Central memory CD8-positive, alpha-beta T cell (primary cell): ENCODE measurements at regions not wholly inside any gene's neighbourhood (a gene's known extent, or its start where the extent isn't known, plus 50 kb on each side); places are given as distances from the start of the nearest gene placed in this dataset.

Experiments used
- ATAC-seq: fragments of 150-1000 bp; cut with Tn5 transposase; replicated peaks from 2 replicates; pipeline ENCODE4 v1.10.0; 2022; ENCODE audit warnings: mild to moderate bottlenecking, moderate FRiP score, moderate number of reproducible peaks; ENCODE audit not compliant: poor library complexity, severe bottlenecking; ENCODE audit errors: extremely low read depth
- DNase-seq, 2 donors: peaks; one replicate each; pipeline ENCODE4 v3.0.0; 2021; ENCODE audit warnings: low spot score in 2 of 2
- H3K27ac Mint-ChIP-seq: one replicate; pipeline ENCODE4 v1.8.0; 2022; ENCODE audit warnings: low read depth, mild to moderate bottlenecking, moderate library complexity, mixed read lengths
- H3K27me3 Mint-ChIP-seq: one replicate; pipeline ENCODE4 v1.8.0; 2022; ENCODE audit warnings: mixed read lengths
- H3K36me3 Mint-ChIP-seq: one replicate; pipeline ENCODE4 v1.8.0; 2022; ENCODE audit warnings: mild to moderate bottlenecking, moderate library complexity, mixed read lengths; ENCODE audit not compliant: insufficient read depth
- H3K4me1 Mint-ChIP-seq: one replicate; pipeline ENCODE4 v1.8.0; 2022; ENCODE audit warnings: mixed read lengths
- H3K4me3 Mint-ChIP-seq: one replicate; pipeline ENCODE4 v1.8.0; 2022; ENCODE audit warnings: mild to moderate bottlenecking, moderate library complexity, mixed read lengths
- H3K9me3 Mint-ChIP-seq: one replicate; pipeline ENCODE4 v1.8.0; 2022; ENCODE audit warnings: mixed read lengths

GRCh38 chr5:159639590-159639989, 276.7 kb upstream of the ADRA1B start:
- DNase-seq (no peak), ATAC-seq (no peak)
- H3K27ac Mint-ChIP-seq: no peak overlapping the region
- H3K9me3 Mint-ChIP-seq: no peaks in the 10 kb centered on the region
- no peaks in the 10 kb centered on the region for H3K4me1 Mint-ChIP-seq
- no peak overlapping the region for H3K4me3 Mint-ChIP-seq
- H3K27me3 Mint-ChIP-seq: peaks cover 40% of the 10 kb centered on the region
- no peaks in the 10 kb centered on the region for H3K36me3 Mint-ChIP-seq

DNA sequence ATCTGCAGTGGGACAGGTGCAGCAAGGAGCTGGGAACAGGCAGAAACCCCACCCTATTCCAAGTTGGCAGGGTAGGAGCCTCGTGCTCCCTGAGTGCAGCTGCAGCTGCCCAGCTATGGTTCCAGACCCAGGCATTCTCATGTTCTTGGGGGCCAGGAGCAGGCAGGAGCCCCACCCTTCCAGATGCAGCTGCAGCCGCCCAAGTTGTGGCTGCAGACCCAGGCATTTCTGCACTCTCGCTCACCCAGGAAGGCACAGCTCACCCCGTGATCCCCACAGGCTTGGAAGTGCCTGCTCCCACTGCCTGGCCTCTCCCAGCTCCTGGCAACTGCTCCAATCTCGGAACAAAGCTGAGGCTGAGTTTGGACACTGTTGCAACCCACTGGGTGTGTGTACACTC, 275.8 kb upstream of the ADRA1B start:
- no peaks in the 10 kb centered on the region for H3K9me3 Mint-ChIP-seq
- H3K36me3 Mint-ChIP-seq: no peaks in the 10 kb centered on the region
- ATAC-seq (no peak), DNase-seq (no peak)
- no peaks in the 10 kb centered on the region for H3K4me1 Mint-ChIP-seq
- peaks cover 32% of the 10 kb centered on the region for H3K27me3 Mint-ChIP-seq
- H3K27ac Mint-ChIP-seq: no peak overlapping the region
- no peak overlapping the region for H3K4me3 Mint-ChIP-seq

GRCh38 chr5:159640921-159641320, 275.4 kb upstream of the ADRA1B start:
- Mint-ChIP-seq H3K27me3 (peaks cover 32% of the 10 kb centered on the region), H3K4me3 (no peak overlapping the region), H3K9me3 (no peaks in the 10 kb centered on the region), H3K4me1 (no peaks in the 10 kb centered on the region), H3K27ac (no peak overlapping the region), H3K36me3 (no peaks in the 10 kb centered on the region)
- ATAC-seq: no peak
- no peak for DNase-seq

DNA sequence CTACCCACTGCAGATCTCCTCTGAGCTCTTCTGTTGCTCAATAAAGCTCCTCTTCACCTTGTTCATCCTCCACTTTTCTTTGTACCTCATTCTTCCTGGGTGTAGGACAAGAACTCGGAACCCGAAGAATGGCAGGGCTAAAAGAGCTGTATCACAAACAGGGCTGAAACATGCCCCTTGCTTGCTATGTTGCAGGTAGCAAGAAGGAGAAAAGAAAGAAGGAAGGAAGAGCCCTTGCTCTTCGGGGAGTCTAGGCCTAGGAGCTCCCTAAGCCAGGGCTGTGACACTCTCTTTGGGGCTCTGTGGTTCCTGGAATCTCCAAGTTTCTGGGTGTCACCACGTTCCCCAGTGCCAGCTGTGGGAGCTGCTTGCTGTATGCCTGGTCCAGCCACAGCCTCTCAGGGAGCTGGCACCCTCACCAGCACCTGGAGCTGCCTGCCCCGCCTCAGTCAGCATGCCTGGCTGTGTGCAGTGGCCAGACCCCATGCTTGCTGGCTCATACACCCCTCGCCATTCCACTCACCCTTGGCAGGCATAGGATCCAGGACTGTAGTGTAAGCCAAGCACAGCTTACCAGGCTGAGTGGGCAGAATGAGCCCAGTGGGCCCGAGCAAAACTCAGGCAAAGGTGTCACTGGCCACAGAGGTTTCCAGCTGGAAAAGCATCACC, 274.8 kb upstream of the ADRA1B start:
- no peaks in the 10 kb centered on the region for H3K36me3 Mint-ChIP-seq
- H3K9me3 Mint-ChIP-seq: no peaks in the 10 kb centered on the region
- no peak overlapping the region for H3K27ac Mint-ChIP-seq
- no peak overlapping the region for H3K4me3 Mint-ChIP-seq
- no peaks in the 10 kb centered on the region for H3K4me1 Mint-ChIP-seq
- DNase-seq (no peak), ATAC-seq (no peak)
- peaks cover 36% of the 10 kb centered on the region for H3K27me3 Mint-ChIP-seq

DNA sequence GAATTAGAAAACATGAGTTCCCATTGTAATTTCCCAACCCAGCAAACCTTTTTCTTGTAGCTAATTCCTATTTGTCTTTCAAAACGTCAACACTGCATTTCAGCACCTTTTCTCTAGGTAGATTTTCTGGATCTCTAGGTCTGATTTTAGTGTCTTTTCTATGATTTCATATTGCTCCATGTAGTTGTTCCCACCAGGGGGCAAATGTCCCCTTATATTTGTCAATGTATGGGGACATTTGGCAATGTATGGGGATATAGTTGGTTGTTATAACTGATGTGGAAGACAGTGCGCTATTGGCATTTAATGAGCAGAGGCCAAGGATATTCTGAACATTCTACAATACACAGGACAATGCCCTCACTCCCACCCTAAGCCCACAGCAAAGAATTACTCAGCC, 273.9 kb upstream of the ADRA1B start:
- Mint-ChIP-seq H3K27me3 (peaks cover 36% of the 10 kb centered on the region), H3K36me3 (peaks cover 1% of the 10 kb centered on the region)
- DNase-seq: no peak

GRCh38 chr5:159644053-159644452, 272.2 kb upstream of the ADRA1B start:
- DNase-seq (no peak), ATAC-seq (no peak)
- Mint-ChIP-seq H3K4me3 (no peak overlapping the region), H3K27me3 (peaks cover 34% of the 10 kb centered on the region), H3K9me3 (no peaks in the 10 kb centered on the region), H3K36me3 (peaks cover 1% of the 10 kb centered on the region), H3K4me1 (no peaks in the 10 kb centered on the region), H3K27ac (no peak overlapping the region)

More for the DNA sequence above, 273.9 kb upstream of the ADRA1B start:
- Mint-ChIP-seq H3K9me3 (no peaks in the 10 kb centered on the region), H3K27ac (no peak overlapping the region), H3K4me1 (no peaks in the 10 kb centered on the region), H3K4me3 (no peak overlapping the region)
- ATAC-seq: no peak

DNA sequence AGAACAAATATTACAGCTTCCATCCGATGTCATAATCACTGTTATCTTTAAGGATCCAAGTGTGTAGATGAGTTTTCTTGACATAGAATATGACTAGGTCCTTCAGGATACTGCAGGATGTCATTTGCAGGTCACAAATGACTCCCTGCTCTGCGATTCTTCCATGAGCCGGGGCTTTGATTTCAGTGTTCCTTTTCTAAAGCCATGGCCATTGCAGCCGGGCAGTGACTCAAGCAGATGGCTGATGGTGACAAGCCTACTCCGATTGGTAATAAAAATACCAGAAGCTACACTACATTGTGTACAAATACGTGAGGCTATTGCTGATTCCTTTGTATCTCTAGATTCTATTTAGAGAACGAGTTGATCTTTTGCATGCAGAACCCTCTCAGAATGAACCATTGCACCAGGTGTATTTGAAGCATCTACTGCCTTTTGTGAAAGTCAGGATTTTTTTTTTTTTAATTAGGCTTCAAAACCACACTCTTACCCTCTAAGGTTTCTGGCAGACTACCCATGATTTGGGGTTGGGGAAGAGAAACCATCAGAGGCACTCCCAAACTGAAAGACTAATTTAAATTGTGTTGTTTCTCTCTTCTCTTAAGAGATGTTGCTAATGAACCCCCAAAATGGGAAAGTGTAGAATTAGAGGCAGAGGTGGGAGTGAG, 271.0 kb upstream of the ADRA1B start:
- Mint-ChIP-seq H3K9me3 (no peaks in the 10 kb centered on the region), H3K36me3 (peaks cover 1% of the 10 kb centered on the region)

DNA sequence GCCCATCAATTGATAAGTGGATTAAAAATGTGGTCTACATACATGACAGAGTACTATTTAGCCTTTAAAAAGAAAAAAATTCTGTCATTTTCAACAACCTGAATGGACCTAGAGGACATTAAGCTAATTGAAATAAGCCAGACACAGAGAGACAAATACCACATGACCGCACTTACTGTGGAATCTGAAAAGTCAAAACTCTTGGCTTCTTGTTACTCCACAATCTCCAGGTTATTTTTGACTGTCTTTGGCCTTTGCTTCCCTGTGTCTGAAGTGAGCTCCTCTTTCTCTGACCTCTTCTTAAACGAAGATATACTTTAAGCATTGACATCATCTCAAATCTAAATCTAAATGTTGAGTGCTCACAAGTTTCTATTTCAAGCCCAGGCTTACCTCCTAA, 265.5 kb upstream of the ADRA1B start:
- Mint-ChIP-seq H3K36me3 (peaks cover 1% of the 10 kb centered on the region), H3K4me1 (no peaks in the 10 kb centered on the region), H3K27me3 (peaks cover 21% of the 10 kb centered on the region), H3K9me3 (no peaks in the 10 kb centered on the region), H3K27ac (no peak overlapping the region), H3K4me3 (no peak overlapping the region)
- ATAC-seq: no peak
- no peak for DNase-seq

More for the DNA sequence above, 271.0 kb upstream of the ADRA1B start:
- H3K27me3 Mint-ChIP-seq: peaks cover 34% of the 10 kb centered on the region
- ATAC-seq (no peak), DNase-seq (no peak)
- H3K4me1 Mint-ChIP-seq: no peaks in the 10 kb centered on the region
- H3K4me3 Mint-ChIP-seq: no peak overlapping the region
- H3K27ac Mint-ChIP-seq: no peak overlapping the region

DNA sequence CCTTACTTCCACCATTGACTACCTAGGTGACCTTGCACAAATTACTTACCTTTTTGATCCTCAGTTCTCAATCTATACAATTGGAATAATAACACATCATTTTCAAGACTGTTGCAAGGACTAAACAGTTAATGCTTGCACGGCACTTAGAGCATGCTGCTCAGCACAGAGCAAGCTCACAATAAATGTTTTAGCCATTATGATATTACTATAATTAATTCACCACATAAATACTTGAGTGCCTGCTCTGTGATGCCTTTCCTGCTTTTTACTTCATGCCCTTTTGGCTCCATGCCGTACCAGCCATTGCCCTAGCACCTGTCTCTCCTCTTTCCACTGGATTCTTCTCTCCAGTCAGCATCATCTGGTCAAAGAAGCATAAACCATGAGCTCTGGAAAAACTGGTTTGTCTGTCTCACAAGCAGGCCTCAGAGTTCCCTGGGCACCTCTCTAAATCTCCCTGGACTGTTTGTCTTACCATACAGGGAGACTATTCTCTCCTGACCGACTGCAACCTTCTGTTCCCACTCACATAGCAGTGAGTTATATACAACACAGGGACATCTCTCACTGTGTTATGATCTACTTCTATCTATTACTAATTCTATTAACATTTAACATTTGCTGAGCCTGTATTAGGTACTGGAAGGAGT, 260.4 kb upstream of the ADRA1B start:
- no peaks in the 10 kb centered on the region for H3K4me1 Mint-ChIP-seq
- no peak overlapping the region for H3K27ac Mint-ChIP-seq
- H3K9me3 Mint-ChIP-seq: no peaks in the 10 kb centered on the region
- H3K4me3 Mint-ChIP-seq: no peak overlapping the region
- peaks cover 7% of the 10 kb centered on the region for H3K27me3 Mint-ChIP-seq
- ATAC-seq (no peak), DNase-seq (no peak)
- H3K36me3 Mint-ChIP-seq: no peaks in the 10 kb centered on the region

DNA sequence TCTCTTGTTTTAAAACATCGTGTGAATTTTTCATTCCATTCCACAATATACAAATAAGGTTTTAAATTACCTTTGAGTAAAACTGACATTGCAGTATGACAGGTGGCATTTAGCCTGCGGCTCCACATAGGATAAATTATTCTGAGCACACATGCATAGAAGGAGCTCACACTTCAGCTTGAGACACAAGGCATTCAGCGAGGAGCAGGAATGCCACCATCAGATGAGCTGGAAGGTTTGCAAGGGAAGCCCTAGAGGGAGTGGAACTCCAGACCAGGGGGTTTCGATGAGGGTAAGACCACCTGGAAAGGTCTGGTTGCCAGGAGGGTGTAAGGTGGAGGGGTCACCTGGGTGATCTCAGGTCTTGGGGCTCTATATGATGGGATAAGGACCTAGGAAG, 259.0 kb upstream of the ADRA1B start:
- Mint-ChIP-seq H3K4me1 (no peaks in the 10 kb centered on the region), H3K9me3 (no peaks in the 10 kb centered on the region), H3K4me3 (no peak overlapping the region), H3K27ac (no peak overlapping the region), H3K27me3 (peaks cover 7% of the 10 kb centered on the region), H3K36me3 (no peaks in the 10 kb centered on the region)
- no peak for DNase-seq
- ATAC-seq: no peak

- ATAC-seq (no peak), DNase-seq (no peak)
- H3K36me3 Mint-ChIP-seq: no peaks in the 10 kb centered on the region
- H3K4me1 Mint-ChIP-seq: no peaks in the 10 kb centered on the region
- H3K27ac Mint-ChIP-seq: no peak overlapping the region
- H3K4me3 Mint-ChIP-seq: no peak overlapping the region
- peaks cover 7% of the 10 kb centered on the region for H3K27me3 Mint-ChIP-seq
- no peaks in the 10 kb centered on the region for H3K9me3 Mint-ChIP-seq
These were observed 258.5 kb upstream of the ADRA1B start for GRCh38 chr5:159657771-159658170.

- peaks cover 7% of the 10 kb centered on the region for H3K27me3 Mint-ChIP-seq
- no peaks in the 10 kb centered on the region for H3K4me1 Mint-ChIP-seq
- H3K4me3 Mint-ChIP-seq: no peak overlapping the region
- DNase-seq (no peak), ATAC-seq (no peak)
- no peaks in the 10 kb centered on the region for H3K36me3 Mint-ChIP-seq
- no peaks in the 10 kb centered on the region for H3K9me3 Mint-ChIP-seq
- no peak overlapping the region for H3K27ac Mint-ChIP-seq
These were observed 257.9 kb upstream of the ADRA1B start for GRCh38 chr5:159658266-159658925.
